ENCODE measurements at regions not wholly inside any gene's neighbourhood (a gene's known extent, or its start where the extent isn't known, plus 50 kb on each side); places are given as distances from the start of the nearest gene placed in this dataset.
"Not testable (repeated sequence)": the region's sequence is repeated elsewhere in the genome, so short reads cannot be mapped to it uniquely, and the experiment has no call there.

DNA sequence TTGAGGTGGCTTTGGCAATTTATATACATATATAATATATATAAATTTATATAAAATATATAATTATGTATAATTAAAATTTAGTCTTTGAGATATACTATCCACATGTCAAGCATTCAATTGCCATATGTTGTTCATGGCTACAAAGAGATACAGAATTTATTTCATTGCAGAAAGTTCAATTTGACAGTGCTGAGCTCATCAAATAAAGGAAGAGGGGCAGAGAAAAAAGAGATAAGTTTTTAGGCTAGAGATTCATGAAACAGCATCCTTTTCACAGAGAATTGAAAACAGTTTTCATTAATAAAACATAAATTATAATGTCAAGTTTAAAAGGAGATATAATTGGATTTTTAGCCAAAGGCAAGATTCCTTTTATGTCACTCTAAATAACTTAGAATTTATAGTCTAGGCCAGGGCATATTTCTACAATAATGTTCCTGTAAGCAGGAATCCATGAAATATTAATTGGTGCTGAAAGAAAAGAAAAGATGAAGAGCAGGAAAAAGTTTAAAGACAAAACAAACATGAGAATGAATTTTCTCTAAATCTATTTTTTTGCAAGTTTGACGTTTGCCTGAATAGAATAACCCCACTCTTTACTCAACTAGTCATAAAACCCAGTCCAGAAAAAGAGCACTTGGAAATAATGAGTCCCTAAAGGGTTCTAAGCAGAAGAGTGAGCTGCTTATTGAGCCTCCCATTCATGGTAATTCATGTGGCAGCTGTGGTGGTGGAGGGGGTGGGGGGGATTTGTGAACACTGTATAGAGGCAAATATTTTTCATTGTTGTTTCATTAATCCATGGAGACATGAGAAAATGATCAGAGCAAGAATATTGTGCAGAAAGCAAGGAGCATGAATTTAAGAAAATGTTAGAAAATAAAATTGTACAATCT is 1279.5 kb downstream of the CDH12 start:
- no peak for TF ChIP-seq GATA1 (IDR thresholded peaks at IDR 0.05; ENCODE audit: low read depth, low read length)
- TF ChIP-seq POLR2A (IDR thresholded peaks at IDR 0.05; ENCODE audit: low read length), result no peak

DNA sequence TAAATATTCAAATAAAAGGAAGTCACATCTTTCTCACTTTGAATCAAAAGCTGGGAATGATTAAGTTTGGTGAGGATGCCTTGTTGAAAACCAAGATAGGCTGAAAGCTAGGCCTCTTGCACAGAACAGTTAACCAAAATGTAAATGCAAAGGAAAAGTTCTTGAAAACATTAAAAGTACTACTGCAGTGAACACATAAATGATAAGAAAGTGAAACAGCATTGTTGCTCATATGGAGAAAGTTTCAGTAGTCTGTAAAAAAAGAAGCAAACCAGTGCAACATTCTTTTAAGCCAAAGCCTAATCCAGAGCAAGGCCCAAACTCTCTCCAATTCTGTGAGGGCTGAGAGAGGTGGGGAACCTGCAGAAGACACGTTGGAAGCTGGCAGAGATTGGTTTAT is 1281.9 kb downstream of the CDH12 start:
- DNase-seq, result not testable (repeated sequence)

More for the DNA sequence above, 1279.5 kb downstream of the CDH12 start:
- DNase-seq, result no peak

DNA sequence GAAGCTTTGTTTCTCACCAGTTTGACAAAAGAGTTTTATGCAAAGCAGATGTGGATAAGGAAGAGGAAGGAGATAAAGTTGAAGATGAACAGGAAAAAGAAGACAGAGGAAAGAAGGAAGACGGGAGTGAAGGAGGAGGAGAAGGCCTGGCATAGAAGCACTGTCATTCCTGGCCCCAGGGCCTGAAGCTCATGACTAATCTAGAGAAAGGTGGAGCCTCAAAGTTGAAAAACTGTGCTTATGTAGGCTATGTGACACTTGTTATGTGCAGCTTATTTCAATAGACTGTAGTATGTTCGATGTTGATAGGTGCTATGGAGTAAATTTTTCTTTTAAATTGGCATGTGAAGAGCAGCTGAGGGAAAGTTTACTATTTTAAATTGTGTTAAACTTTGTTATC is 1294.0 kb downstream of the CDH12 start:
- DNase-seq, result not testable (repeated sequence)

DNA sequence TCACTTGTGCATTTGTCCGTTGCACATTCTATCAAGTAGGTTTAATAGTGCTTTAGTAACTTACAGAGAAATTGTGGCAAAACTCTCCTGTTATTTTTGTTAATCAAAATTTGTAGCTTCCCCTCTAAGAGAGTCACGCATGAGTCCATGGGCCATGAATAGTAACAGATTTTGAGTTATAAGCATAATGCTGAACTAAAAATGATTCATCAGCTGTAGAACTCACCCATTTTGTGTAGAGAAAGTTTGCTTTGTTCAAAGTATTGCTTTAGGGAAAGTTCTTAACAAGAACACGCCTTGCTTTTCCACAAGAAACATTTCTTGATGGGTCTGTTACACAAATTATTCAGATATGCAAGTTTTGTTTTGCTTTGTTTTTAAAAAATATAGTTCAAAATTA is 1300.9 kb downstream of the CDH12 start:
- not testable (repeated sequence) for DNase-seq

GRCh38 chr5:21550916-21551315 is 1302.2 kb downstream of the CDH12 start:
- DNase-seq, result not testable (repeated sequence)

DNA sequence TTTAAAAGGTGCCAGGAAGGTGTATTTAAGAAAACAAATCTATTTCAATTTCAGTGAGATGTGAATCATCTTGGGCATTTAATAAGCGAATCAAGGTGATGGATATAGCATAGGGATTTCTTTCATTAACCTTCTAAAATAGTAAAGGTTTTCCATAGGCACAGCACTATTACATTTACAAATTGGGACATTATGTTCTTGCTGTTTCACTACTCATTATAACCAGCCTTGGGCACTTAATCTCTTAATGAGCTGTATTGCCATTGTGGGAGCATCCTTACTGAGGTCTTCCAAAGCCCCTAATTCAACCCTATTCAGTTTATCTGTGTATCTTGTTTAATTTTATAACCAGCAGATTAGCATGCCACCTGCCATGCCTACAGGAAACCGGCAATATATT is 1305.5 kb downstream of the CDH12 start:
- not testable (repeated sequence) for DNase-seq

DNA sequence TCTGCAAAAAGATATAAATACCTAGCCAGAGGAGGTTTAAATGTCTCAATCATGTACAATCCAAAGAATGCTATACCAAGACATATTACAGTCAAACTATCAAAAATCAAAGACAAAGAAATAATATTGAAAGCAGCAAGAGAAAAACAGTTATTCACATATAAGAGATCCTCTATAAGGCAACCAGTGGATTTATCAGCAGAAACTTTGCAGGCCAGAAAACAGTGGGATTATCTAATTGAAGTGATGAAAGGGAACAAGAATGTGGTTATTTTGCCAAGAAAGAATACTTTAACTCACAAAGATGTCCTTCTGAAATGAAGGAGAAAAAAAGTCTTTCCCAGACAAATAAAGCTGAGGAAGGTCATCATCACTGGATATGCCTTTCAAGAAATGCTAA is 1318.0 kb downstream of the CDH12 start:
- DNase-seq, result not testable (repeated sequence)

GRCh38 chr5:21521157-21521556 is 1332.0 kb downstream of the CDH12 start:
- not testable (repeated sequence) for DNase-seq

DNA sequence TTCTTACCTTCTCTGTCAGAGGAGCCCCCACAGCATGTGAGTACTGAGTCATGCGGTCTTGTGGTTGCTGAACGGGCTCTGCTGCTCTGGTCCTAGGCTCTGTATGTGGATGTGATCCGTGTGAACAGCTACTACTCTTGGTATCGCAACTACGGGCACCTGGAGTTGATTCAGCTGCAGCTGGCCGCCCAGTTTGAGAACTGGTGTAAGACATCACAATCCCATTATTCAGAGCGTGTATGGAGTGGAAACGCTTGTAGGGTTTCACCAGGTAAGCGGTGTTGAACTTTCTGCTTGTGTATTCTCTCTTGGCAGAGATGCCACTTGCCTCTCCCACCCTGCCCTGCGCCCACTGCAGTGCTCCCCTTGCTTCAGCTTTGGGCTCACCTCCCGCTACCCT is 1356.2 kb downstream of the CDH12 start:
- DNase-seq, result not testable (repeated sequence)

DNA sequence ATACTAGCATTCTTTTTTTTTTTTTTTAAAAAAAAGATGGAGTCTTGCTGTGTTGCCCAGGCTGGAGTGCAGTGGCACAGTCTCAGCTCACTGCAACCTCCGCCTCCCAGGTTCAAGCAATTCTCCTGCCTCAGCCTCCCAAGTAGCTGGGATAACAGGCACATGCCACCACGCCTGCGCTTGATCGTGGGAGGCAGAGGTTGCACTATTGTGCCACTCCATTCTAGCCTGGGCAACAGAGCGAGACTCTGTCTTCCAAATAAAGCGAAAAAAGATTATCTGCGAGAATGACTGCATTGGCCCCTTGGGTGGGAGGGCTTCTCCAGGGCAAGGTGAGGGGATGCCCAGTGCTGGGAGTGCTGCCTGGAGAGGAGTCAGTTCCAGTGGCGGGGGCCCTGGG is 1357.1 kb downstream of the CDH12 start:
- DNase-seq, result not testable (repeated sequence)

DNA sequence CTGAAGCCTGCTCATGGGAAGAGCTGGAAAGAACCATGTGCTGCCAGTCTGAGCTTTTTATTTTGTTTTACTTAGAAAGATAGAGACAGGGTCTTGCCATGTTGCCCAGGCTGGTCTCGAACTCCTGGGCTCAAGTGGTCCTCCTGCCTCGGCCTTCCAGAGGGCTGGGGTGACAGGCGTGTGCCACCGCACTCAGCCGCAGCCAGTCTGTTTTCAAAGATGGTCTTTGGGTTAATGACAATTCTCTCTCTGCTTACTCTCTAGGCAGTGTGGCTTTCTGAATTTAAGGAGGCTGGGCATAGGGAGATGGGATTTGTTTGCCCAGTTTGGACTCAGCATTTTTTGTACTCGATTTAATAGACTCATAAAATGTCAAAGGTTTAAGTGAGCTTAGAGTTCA is 1357.9 kb downstream of the CDH12 start:
- not testable (repeated sequence) for DNase-seq

DNA sequence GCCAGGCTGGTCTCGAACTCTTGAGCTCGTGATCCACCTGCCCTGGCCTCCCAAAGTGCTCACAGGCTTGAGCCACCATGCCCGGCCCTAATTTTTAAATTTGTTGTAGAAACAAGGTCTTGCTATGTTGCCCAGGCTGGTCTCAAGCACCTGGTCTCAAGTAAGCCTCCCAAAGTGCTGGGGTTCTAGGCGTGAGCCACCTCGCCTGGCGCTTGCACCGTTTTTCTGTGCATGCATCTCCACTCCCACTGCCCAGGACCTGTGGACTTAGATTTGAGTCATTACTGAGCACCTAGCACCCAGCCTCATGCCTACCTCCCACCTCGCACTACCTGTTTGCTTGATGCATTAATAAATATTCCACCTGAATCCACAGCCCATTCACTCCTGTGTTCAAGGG is 1359.1 kb downstream of the CDH12 start:
- DNase-seq, result not testable (repeated sequence)

DNA sequence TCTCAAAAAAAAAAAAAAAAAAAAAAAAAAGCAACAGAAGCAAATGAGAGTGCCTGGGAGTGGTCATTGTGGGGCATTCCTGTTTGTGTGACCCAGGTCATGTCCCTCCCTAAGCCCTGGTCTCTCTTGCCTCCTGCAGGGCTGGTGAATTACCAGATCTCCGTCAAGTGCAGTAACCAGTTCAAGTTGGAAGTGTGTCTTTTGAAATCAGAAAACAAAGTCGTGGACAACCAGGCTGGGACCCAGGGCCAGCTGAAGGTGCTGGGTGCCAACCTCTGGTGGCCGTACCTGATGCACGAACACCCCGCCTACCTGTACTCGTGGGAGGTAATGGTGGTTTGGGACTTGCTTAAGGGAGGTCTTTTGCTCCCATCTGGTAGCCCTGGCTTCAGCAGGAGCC is 1362.0 kb downstream of the CDH12 start:
- DNase-seq, result not testable (repeated sequence)

- DNase-seq, result not testable (repeated sequence)
These were observed 1364.3 kb downstream of the CDH12 start for GRCh38 chr5:21488828-21489227.

DNA sequence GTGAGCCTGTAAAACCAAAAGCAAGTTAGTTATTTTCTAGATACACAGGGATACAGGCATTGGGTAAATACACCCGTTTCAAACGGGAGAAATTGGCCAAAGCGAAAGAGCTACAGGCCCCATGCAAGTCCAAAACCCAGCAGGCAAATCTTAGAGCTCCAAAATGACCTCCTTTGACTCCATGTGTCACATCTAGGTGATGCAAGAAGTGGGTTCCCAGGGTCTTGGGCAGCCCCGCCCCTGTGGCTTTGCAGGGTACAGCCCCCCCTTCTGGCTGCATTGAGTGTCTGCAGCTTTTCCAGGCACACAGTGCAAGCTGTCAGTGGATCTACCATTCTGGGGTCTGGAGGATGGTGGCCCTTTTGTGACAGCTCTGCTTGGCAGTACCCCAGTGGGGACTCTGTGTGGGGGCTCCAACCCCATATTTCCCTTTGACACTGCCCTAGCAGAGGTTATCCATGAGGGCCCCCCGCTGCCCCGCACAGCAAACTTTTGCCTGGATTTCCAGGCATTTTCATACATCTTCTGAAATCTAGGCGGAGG is 1367.6 kb downstream of the CDH12 start:
- not testable (repeated sequence) for DNase-seq

DNA sequence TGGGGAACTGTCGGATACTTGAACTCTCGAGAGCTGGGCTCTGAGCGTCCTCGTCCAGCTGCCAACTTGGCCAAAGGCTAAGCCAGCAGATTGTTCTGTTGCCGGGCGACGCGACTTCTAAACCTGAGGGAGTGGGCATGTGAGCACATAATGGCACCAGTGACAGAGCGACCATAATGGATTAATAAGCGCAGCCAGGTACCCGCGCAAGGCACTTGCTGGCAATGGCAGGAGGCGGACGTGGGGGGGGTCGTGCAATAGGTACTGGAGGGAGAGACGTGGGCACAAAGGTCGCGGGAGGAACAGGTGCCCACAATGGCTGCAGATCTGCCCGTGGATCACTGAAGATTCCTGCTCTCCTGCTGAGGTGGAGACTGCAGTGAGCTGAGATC is 1368.7 kb downstream of the CDH12 start:
- not testable (repeated sequence) for DNase-seq

- not testable (repeated sequence) for DNase-seq
These were observed 1369.2 kb downstream of the CDH12 start for GRCh38 chr5:21483790-21484497.

DNA sequence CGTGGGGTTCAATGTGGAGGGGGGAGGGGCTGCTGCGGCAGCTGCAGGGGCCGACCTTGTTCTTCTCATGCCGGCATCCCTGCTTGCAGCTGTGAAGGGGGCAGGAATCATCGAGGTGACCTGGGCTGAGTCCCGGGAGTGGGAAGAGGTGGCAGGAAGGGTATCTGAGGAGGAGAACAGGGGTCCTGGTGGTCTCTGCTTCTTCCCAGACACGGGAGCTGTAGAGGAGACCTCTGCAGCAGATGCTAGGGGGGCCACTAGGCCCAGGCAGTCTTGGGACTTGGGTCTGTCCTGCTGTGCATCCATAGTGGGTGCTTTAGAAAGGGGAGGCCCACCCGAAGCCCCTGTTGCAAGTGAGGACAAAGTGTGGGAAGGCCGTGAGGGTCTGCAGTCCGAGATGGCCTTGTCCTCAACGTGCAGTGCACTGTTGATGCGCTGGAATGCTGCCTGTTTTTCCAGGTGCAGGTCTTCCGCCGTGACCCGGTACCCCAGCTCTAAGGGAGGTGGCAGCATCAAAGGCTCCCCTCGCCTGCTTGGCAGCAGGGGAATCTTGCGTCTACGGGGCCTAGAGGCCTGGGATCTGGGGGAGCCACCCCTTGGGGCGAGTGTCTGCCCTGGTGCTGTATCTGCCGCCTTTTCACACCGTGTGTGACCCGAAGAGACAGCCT is 1370.0 kb downstream of the CDH12 start:
- not testable (repeated sequence) for DNase-seq

- DNase-seq, result not testable (repeated sequence)
These were observed 1370.6 kb downstream of the CDH12 start for GRCh38 chr5:21482522-21482921.

GRCh38 chr5:21481320-21482270 is 1371.5 kb downstream of the CDH12 start:
- not testable (repeated sequence) for DNase-seq

GRCh38 chr5:21480054-21480453 is 1373.1 kb downstream of the CDH12 start:
- DNase-seq, result not testable (repeated sequence)
